ENCODE measurements at regions not wholly inside any gene's neighbourhood (a gene's known extent, or its start where the extent isn't known, plus 50 kb on each side); places are given as distances from the start of the nearest gene placed in this dataset.

- ATAC-seq (ENCODE audit: low read depth) = no peak
- no peak overlapping the region for H3K4me3 ChIP-seq (ENCODE audit: severe bottlenecking)
- no peak for TF ChIP-seq CTCF (IDR thresholded peaks at IDR 0.05; ENCODE audit: poor library complexity, severe bottlenecking)
Measured at GRCh38 chr10:129108378-129108777, 358.7 kb upstream of the MGMT start.

GRCh38 chr10:129108994-129109393 lies 358.0 kb upstream of the MGMT start:
- no peak for TF ChIP-seq CTCF (IDR thresholded peaks at IDR 0.05; ENCODE audit: poor library complexity, severe bottlenecking)
- ATAC-seq (ENCODE audit: low read depth) = no peak
- H3K4me1 ChIP-seq (ENCODE audit: insufficient read depth, poor library complexity, severe bottlenecking) = no peaks in the 10 kb centered on the region
- DNase-seq (ENCODE audit: low spot score) = no peak
- H3K27me3 ChIP-seq (ENCODE audit: insufficient read depth, poor library complexity, severe bottlenecking) = no peaks in the 10 kb centered on the region
- H3K9me3 ChIP-seq (ENCODE audit: severe bottlenecking) = no peaks in the 10 kb centered on the region
- H3K4me3 ChIP-seq (ENCODE audit: severe bottlenecking) = no peak overlapping the region
- no peak overlapping the region for H3K27ac ChIP-seq (ENCODE audit: poor library complexity, severe bottlenecking)
- H3K36me3 ChIP-seq (ENCODE audit: low read depth) = no peaks in the 10 kb centered on the region

More at GRCh38 chr10:129108378-129108777, 358.7 kb upstream of the MGMT start:
- Histone ChIP-seq H3K9me3 (ENCODE audit: severe bottlenecking) (no peaks in the 10 kb centered on the region), H3K27ac (ENCODE audit: poor library complexity, severe bottlenecking) (no peak overlapping the region), H3K27me3 (ENCODE audit: insufficient read depth, poor library complexity, severe bottlenecking) (no peaks in the 10 kb centered on the region), H3K4me1 (ENCODE audit: insufficient read depth, poor library complexity, severe bottlenecking) (no peaks in the 10 kb centered on the region), H3K36me3 (ENCODE audit: low read depth) (no peaks in the 10 kb centered on the region)
- no peak for DNase-seq (ENCODE audit: low spot score)

- no peak for DNase-seq (ENCODE audit: low spot score)
- no peak for ATAC-seq (ENCODE audit: low read depth)
- H3K4me3 ChIP-seq (ENCODE audit: severe bottlenecking) = no peak overlapping the region
Measured at GRCh38 chr10:129110780-129111179, 356.3 kb upstream of the MGMT start.

GRCh38 chr10:129111922-129112321 lies 355.1 kb upstream of the MGMT start:
- no peak overlapping the region for H3K27ac ChIP-seq (ENCODE audit: poor library complexity, severe bottlenecking)
- no peaks in the 10 kb centered on the region for H3K36me3 ChIP-seq (ENCODE audit: low read depth)
- no peaks in the 10 kb centered on the region for H3K27me3 ChIP-seq (ENCODE audit: insufficient read depth, poor library complexity, severe bottlenecking)
- ATAC-seq (ENCODE audit: low read depth) (no peak), DNase-seq (ENCODE audit: low spot score) (no peak)
- H3K4me3 ChIP-seq (ENCODE audit: severe bottlenecking) = no peak overlapping the region
- no peaks in the 10 kb centered on the region for H3K4me1 ChIP-seq (ENCODE audit: insufficient read depth, poor library complexity, severe bottlenecking)
- no peaks in the 10 kb centered on the region for H3K9me3 ChIP-seq (ENCODE audit: severe bottlenecking)
- TF ChIP-seq CTCF (IDR thresholded peaks at IDR 0.05; ENCODE audit: poor library complexity, severe bottlenecking) = no peak

More at GRCh38 chr10:129110780-129111179, 356.3 kb upstream of the MGMT start:
- Histone ChIP-seq H3K36me3 (ENCODE audit: low read depth) (no peaks in the 10 kb centered on the region), H3K4me1 (ENCODE audit: insufficient read depth, poor library complexity, severe bottlenecking) (no peaks in the 10 kb centered on the region), H3K9me3 (ENCODE audit: severe bottlenecking) (no peaks in the 10 kb centered on the region), H3K27ac (ENCODE audit: poor library complexity, severe bottlenecking) (no peak overlapping the region), H3K27me3 (ENCODE audit: insufficient read depth, poor library complexity, severe bottlenecking) (no peaks in the 10 kb centered on the region)
- TF ChIP-seq CTCF (IDR thresholded peaks at IDR 0.05; ENCODE audit: poor library complexity, severe bottlenecking) = no peak

GRCh38 chr10:129114588-129114987 lies 352.5 kb upstream of the MGMT start:
- Histone ChIP-seq H3K27ac (ENCODE audit: poor library complexity, severe bottlenecking) (no peak overlapping the region), H3K4me1 (ENCODE audit: insufficient read depth, poor library complexity, severe bottlenecking) (no peaks in the 10 kb centered on the region), H3K9me3 (ENCODE audit: severe bottlenecking) (no peaks in the 10 kb centered on the region), H3K36me3 (ENCODE audit: low read depth) (no peaks in the 10 kb centered on the region), H3K4me3 (ENCODE audit: severe bottlenecking) (no peak overlapping the region), H3K27me3 (ENCODE audit: insufficient read depth, poor library complexity, severe bottlenecking) (no peaks in the 10 kb centered on the region)
- DNase-seq (ENCODE audit: low spot score) (no peak), ATAC-seq (ENCODE audit: low read depth) (no peak)
- no peak for TF ChIP-seq CTCF (IDR thresholded peaks at IDR 0.05; ENCODE audit: poor library complexity, severe bottlenecking)

Data from RWPE2 (cell line).